ENCODE measurements at regions not wholly inside any gene's neighbourhood (a gene's known extent, or its start where the extent isn't known, plus 50 kb on each side); places are given as distances from the start of the nearest gene placed in this dataset.
A peak's percentile ranks its signal among the peaks of the same experiment; 100 is the strongest.

DNA sequence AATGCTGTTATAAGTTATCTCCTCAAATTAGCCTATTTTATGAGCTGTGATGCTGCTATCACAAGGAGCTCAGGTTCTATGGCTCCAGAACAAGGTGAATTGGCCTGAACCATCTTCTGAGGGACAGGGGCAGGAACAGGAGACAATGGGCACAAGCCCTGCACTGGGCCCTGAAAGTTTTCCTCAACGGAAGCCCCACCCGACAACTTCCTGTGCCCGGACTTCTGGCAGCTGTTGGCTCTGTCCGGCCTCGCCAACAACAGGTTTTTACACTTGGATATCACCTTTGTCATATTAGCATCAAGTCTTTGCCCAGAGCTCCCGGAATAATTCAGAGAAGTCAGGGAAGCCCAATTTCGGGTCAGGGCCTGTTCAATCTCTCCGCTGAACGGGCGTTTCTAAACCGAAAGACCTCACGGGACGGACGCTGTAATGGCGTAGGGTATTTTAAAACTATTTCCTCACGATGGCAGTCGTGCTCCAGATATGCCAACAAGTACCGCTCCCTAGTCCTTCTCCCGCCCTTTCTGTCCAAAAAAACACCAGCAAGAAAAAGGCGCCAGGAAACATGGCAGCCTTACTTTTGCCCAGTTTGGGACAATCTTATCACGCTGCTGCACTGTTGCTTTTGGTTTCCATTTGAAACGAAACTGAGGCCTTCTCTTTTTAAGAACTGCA is 201.0 kb upstream of the STK26 start:
- 41 to 91% (median 84%) methylated on average over 16 to 22 of the region's 22 CpGs for WGBS, 5 donors
- peak; percentile 81 for DNase-seq
- H3K4me3 ChIP-seq: peak overlapping the region in 4 of 8 donors; percentile 7 to 65 (median 34)
- H3K9me3 ChIP-seq: no peaks in the 10 kb centered on the region
- TF ChIP-seq, protein P1, sequence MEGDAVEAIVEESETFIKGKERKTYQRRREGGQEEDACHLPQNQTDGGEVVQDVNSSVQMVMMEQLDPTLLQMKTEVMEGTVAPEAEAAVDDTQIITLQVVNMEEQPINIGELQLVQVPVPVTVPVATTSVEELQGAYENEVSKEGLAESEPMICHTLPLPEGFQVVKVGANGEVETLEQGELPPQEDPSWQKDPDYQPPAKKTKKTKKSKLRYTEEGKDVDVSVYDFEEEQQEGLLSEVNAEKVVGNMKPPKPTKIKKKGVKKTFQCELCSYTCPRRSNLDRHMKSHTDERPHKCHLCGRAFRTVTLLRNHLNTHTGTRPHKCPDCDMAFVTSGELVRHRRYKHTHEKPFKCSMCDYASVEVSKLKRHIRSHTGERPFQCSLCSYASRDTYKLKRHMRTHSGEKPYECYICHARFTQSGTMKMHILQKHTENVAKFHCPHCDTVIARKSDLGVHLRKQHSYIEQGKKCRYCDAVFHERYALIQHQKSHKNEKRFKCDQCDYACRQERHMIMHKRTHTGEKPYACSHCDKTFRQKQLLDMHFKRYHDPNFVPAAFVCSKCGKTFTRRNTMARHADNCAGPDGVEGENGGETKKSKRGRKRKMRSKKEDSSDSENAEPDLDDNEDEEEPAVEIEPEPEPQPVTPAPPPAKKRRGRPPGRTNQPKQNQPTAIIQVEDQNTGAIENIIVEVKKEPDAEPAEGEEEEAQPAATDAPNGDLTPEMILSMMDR (IDR thresholded peaks at IDR 0.05 in 8 of 11, conservative IDR thresholded peaks at IDR 0.05 in 3 of 11): peak in 5 of 11 experiments; percentile 50 to 90 (median 67)
- no peak for TF ChIP-seq POLR2A (IDR thresholded peaks at IDR 0.05)
- TF ChIP-seq POLR2AphosphoS5 (IDR thresholded peaks at IDR 0.05): peak in 2 of 3 donors; percentile 40 to 69
- peak overlapping the region in 6 of 8 donors; percentile 18 to 89 (median 83) for H3K27ac ChIP-seq
- H3K4me1 ChIP-seq: peaks cover 0 to 26% (median 3%) of the 10 kb centered on the region in 6 donors
- no peaks in the 10 kb centered on the region for H3K27me3 ChIP-seq (replicated peaks in 1 of 7)
- intact Hi-C loops (cut with DNase I; ENCODE audit: low total_unique reads): no loop called here
- no peaks in the 10 kb centered on the region for H3K36me3 ChIP-seq

DNA sequence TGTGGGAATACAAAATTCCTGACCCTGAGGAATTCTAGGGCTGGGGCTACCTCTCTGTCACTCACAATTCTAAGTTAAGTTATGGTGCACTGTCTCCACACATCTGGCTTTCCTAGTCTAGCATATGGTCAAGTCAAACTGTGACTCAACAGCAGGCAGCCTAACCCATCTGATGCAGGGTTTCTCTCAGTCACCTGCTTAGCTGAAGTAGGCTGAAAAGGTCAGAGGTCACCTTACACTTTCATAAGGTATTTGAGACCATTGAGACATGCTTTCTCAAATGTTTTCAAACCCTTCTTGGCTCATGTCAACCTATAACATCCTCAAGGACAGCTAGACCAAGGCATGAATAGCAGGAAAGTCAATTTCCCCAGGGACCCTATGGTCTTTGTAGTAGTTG is 196.5 kb upstream of the STK26 start:
- TF ChIP-seq, protein P1 (IDR thresholded peaks at IDR 0.05 in 8 of 11, conservative IDR thresholded peaks at IDR 0.05 in 3 of 11): no peak
- TF ChIP-seq POLR2A (IDR thresholded peaks at IDR 0.05) (no peak), POLR2AphosphoS5 (IDR thresholded peaks at IDR 0.05) (no peak)
- intact Hi-C loops (cut with DNase I; ENCODE audit: low total_unique reads): no loop called here

DNA sequence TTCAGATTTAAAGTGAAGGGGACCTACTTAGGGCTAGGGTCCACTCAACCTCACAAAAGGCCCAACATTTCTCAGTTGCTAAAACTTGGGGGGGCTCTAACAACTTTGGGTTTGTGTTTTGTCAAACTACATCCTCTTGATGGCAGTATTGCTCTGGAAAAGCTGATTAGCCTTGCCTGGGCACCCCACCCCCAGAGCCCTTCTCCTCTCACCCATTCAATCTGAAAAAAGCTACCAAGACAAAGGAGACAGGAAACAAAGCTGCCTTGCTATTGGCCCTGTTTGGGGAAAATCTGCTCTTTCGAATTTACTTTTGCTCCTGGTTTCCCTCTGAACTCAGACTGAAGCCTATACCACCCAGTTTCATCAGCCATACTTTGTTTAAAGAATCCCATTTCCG is 195.2 kb upstream of the STK26 start:
- DNase-seq: no peak
- no peak for TF ChIP-seq POLR2AphosphoS5 (IDR thresholded peaks at IDR 0.05)
- TF ChIP-seq, protein P1 (IDR thresholded peaks at IDR 0.05 in 8 of 11, conservative IDR thresholded peaks at IDR 0.05 in 3 of 11): peak in 4 of 11 experiments; percentile 9 to 50 (median 11)
- no peak for TF ChIP-seq POLR2A (IDR thresholded peaks at IDR 0.05)
- Histone ChIP-seq H3K9me3 (no peaks in the 10 kb centered on the region), H3K4me1 (peaks cover 0 to 34% (median 1%) of the 10 kb centered on the region in 6 donors), H3K36me3 (no peaks in the 10 kb centered on the region), H3K27me3 (replicated peaks in 1 of 7) (no peaks in the 10 kb centered on the region), H3K27ac (no peak overlapping the region), H3K4me3 (no peak overlapping the region)
- intact Hi-C loops (cut with DNase I; ENCODE audit: low total_unique reads): no loop called here
- WGBS, 5 donors: 21 to 51% (median 32%) methylated on average over 2 of the region's 2 CpGs

More for the DNA sequence above, 196.5 kb upstream of the STK26 start:
- Histone ChIP-seq H3K9me3 (no peaks in the 10 kb centered on the region), H3K27me3 (replicated peaks in 1 of 7) (no peaks in the 10 kb centered on the region), H3K4me1 (peaks cover 0 to 34% (median 1%) of the 10 kb centered on the region in 6 donors), H3K4me3 (no peak overlapping the region), H3K36me3 (no peaks in the 10 kb centered on the region), H3K27ac (no peak overlapping the region)
- no peak for DNase-seq

DNA sequence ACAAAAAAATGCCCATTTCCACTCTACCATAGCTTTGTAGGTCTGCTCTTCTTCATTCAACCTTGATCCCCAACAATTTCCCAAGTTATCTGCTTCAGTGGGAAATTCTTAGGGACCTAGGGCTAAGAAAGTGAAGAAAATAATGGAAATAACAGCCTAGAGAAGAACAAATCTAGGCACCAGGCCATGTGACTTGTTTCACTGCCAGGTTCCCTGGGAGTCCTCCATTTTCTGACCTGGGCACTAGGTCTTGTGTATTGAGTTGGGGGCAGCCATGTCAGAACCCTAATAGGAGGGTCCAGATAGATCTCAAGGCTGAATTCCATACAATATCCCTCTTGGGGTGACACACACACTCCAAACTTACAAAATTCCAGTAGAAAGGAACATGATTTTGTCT is 194.6 kb upstream of the STK26 start:
- Histone ChIP-seq H3K4me3 (no peak overlapping the region), H3K9me3 (no peaks in the 10 kb centered on the region), H3K27ac (no peak overlapping the region), H3K4me1 (peaks cover 0 to 34% (median 1%) of the 10 kb centered on the region in 6 donors), H3K36me3 (no peaks in the 10 kb centered on the region), H3K27me3 (replicated peaks in 1 of 7) (no peaks in the 10 kb centered on the region)
- TF ChIP-seq, protein P1 (IDR thresholded peaks at IDR 0.05 in 8 of 11, conservative IDR thresholded peaks at IDR 0.05 in 3 of 11): no peak
- TF ChIP-seq POLR2AphosphoS5 (IDR thresholded peaks at IDR 0.05) (no peak), POLR2A (IDR thresholded peaks at IDR 0.05) (no peak)
- intact Hi-C loops (cut with DNase I; ENCODE audit: low total_unique reads): no loop called here
- no peak for DNase-seq

Measured in spleen (tissue), 11 donors.